RWPE2 (cell line): ENCODE measurements at regions not wholly inside any gene's neighbourhood (a gene's known extent, or its start where the extent isn't known, plus 50 kb on each side); places are given as distances from the start of the nearest gene placed in this dataset.

Experiments used
- ATAC-seq: fragments of 200-7000 bp; cut with Tn5 transposase; 3 replicates; pipeline ENCODE4 v1.9.1; 2021; ENCODE audit warnings: low read depth
- DNase-seq: peaks from one replicate; pipeline ENCODE4 v3.0.0-alpha.2; 2020; ENCODE audit warnings: low spot score
- H3K27ac ChIP-seq: fragments of 450-650 bp; 2 replicates; pipeline ENCODE4 v1.5.1; 2017; ENCODE audit warnings: mild to moderate bottlenecking; ENCODE audit not compliant: poor library complexity, severe bottlenecking
- H3K27me3 ChIP-seq: fragments of 250-450 bp; sonication (Bioruptor Pico); 2 replicates; pipeline ENCODE4 v1.5.1; 2021; ENCODE audit warnings: mild to moderate bottlenecking, moderate library complexity; ENCODE audit not compliant: insufficient read depth, poor library complexity, severe bottlenecking
- H3K36me3 ChIP-seq: fragments of 250-450 bp; sonication (Bioruptor Pico); 2 replicates; pipeline ENCODE4 v1.5.1; 2020; ENCODE audit warnings: low read depth, mild to moderate bottlenecking, moderate library complexity
- H3K4me1 ChIP-seq: fragments of 250-450 bp; sonication (Bioruptor Pico); 2 replicates; pipeline ENCODE4 v1.5.1; 2021; ENCODE audit warnings: mild to moderate bottlenecking, moderate library complexity; ENCODE audit not compliant: insufficient read depth, poor library complexity, severe bottlenecking
- H3K4me3 ChIP-seq: fragments of 250-450 bp; sonication (Bioruptor Pico); 2 replicates; pipeline ENCODE4 v1.5.1; 2021; ENCODE audit warnings: mild to moderate bottlenecking, moderate library complexity; ENCODE audit not compliant: severe bottlenecking
- H3K9me3 ChIP-seq: fragments of 250-450 bp; sonication (Bioruptor Pico); 2 replicates; pipeline ENCODE4 v1.5.1; 2021; ENCODE audit warnings: mild to moderate bottlenecking, moderate library complexity; ENCODE audit not compliant: severe bottlenecking
- CTCF ChIP-seq: fragments of 450-650 bp; IDR thresholded peaks from one replicate; pipeline ENCODE4 v1.5.1; 2017; ENCODE audit warnings: mild to moderate bottlenecking, moderate library complexity; ENCODE audit not compliant: poor library complexity, severe bottlenecking

GRCh38 chr13:97875911-97876310 lies 77.6 kb upstream of the IPO5 start:
- Histone ChIP-seq H3K27ac (no peak overlapping the region), H3K36me3 (no peaks in the 10 kb centered on the region), H3K9me3 (no peaks in the 10 kb centered on the region), H3K27me3 (no peaks in the 10 kb centered on the region), H3K4me3 (no peak overlapping the region), H3K4me1 (peaks cover 13% of the 10 kb centered on the region)
- no peak for ATAC-seq
- no peak for TF ChIP-seq CTCF
- DNase-seq, result no peak

- Histone ChIP-seq H3K9me3 (no peaks in the 10 kb centered on the region), H3K4me1 (peaks cover 13% of the 10 kb centered on the region), H3K4me3 (no peak overlapping the region), H3K36me3 (no peaks in the 10 kb centered on the region), H3K27ac (peak overlapping the region; percentile 90), H3K27me3 (no peaks in the 10 kb centered on the region)
- no peak for TF ChIP-seq CTCF
- ATAC-seq, result no peak
- no peak for DNase-seq
Measured at GRCh38 chr13:97878431-97879375, 74.8 kb upstream of the IPO5 start.

- Histone ChIP-seq H3K4me3 (no peak overlapping the region), H3K9me3 (no peaks in the 10 kb centered on the region), H3K36me3 (no peaks in the 10 kb centered on the region), H3K4me1 (peaks cover 13% of the 10 kb centered on the region), H3K27me3 (no peaks in the 10 kb centered on the region), H3K27ac (peak overlapping the region; percentile 90)
- no peak for TF ChIP-seq CTCF
- no peak for DNase-seq
- peak; percentile 99 for ATAC-seq
Measured at GRCh38 chr13:97879646-97880310, 73.7 kb upstream of the IPO5 start.

- DNase-seq, result no peak
- no peak for ATAC-seq
- Histone ChIP-seq H3K36me3 (no peaks in the 10 kb centered on the region), H3K9me3 (no peaks in the 10 kb centered on the region), H3K27ac (peak overlapping the region; percentile 90), H3K4me3 (no peak overlapping the region), H3K27me3 (no peaks in the 10 kb centered on the region), H3K4me1 (peaks cover 13% of the 10 kb centered on the region)
- no peak for TF ChIP-seq CTCF
Measured at GRCh38 chr13:97880311-97880675, 73.2 kb upstream of the IPO5 start.
